ENCODE measurements at regions not wholly inside any gene's neighbourhood (a gene's known extent, or its start where the extent isn't known, plus 50 kb on each side); places are given as distances from the start of the nearest gene placed in this dataset.

DNA sequence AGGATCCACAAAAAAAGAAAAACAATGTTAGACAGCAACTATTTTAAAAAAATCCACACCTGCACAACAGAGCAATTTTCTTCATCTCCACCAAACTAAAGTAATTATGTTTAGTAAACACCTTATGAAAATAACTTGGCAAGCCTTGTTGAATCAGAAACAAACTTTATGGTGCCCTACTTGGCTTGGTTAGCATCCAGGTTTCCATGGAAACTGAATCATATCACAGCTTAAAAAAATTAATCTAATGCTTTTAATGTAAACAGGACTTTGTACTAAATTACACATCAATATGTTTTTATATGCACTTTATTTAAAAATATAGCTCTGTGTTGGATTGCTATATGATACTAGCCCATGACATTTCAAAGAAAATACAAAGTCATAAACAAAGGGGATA lies 1882.4 kb downstream of the SUCLG1 start:
- TF ChIP-seq, protein P1, sequence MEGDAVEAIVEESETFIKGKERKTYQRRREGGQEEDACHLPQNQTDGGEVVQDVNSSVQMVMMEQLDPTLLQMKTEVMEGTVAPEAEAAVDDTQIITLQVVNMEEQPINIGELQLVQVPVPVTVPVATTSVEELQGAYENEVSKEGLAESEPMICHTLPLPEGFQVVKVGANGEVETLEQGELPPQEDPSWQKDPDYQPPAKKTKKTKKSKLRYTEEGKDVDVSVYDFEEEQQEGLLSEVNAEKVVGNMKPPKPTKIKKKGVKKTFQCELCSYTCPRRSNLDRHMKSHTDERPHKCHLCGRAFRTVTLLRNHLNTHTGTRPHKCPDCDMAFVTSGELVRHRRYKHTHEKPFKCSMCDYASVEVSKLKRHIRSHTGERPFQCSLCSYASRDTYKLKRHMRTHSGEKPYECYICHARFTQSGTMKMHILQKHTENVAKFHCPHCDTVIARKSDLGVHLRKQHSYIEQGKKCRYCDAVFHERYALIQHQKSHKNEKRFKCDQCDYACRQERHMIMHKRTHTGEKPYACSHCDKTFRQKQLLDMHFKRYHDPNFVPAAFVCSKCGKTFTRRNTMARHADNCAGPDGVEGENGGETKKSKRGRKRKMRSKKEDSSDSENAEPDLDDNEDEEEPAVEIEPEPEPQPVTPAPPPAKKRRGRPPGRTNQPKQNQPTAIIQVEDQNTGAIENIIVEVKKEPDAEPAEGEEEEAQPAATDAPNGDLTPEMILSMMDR (IDR thresholded peaks at IDR 0.05; ENCODE audit: low read depth, low read length) = no peak
- DNase-seq (ENCODE audit: low read depth in 2 of 2) = no peak
- no peak overlapping the region for H3K4me3 ChIP-seq (replicated peaks in 1 of 2; ENCODE audit: low read depth in 2 of 2, low read length in 2 of 2)

DNA sequence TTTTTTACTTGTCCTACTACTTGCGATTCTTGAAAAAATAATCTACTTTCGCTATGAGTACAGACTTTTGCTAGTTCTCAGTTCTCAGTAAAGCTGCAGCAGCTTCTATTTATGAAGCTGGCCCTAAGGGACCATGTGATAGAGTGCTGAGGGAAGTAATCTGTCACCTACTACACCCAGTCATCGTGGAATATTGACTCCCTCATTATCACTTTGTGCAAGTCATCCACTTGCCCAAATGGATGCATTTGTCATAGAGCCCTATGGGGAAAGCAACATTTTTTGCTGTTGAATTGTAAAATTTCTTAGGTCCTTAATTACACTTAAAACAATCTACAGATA lies 1919.8 kb downstream of the SUCLG1 start:
- TF ChIP-seq, protein P1 (IDR thresholded peaks at IDR 0.05; ENCODE audit: low read depth, low read length) = no peak
- no peak overlapping the region for H3K4me3 ChIP-seq (replicated peaks in 1 of 2; ENCODE audit: low read depth in 2 of 2, low read length in 2 of 2)
- DNase-seq (ENCODE audit: low read depth in 2 of 2) = no peak

DNA sequence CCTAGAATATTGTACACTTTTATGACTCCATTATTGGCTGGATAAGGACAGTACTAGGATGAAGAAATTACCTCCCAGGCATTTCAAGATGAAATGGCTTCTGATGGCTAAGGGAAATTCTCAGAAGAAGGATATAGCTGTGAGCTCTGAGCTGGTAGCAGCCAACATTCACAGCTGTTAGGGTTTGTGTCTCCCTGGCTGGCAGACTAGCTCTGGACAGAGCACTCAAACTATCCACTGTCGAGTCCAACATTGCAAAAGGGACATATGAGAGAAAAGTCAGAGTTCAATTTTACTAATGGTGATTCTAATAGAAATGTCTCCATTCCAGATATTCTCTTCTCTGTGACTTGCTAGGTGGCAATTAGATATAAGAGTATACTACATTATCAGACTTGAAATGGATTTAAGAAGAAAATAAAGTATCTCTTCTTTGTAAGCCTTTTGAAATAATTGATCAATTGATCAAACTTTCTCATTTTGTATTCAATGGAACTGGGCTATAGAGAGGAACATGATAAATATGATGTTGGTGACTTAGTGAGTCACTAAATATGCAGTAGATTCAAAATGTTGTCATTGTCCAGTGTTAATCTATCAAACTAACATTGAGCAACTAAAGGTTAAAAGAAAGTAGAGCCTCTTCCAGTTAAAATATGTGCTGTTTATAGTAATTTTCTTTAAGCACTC lies 1920.3 kb downstream of the SUCLG1 start:
- TF ChIP-seq, protein P1 (IDR thresholded peaks at IDR 0.05; ENCODE audit: low read depth, low read length) = no peak
- no peak overlapping the region for H3K4me3 ChIP-seq (replicated peaks in 1 of 2; ENCODE audit: low read depth in 2 of 2, low read length in 2 of 2)
- DNase-seq (ENCODE audit: low read depth in 2 of 2) = no peak

DNA sequence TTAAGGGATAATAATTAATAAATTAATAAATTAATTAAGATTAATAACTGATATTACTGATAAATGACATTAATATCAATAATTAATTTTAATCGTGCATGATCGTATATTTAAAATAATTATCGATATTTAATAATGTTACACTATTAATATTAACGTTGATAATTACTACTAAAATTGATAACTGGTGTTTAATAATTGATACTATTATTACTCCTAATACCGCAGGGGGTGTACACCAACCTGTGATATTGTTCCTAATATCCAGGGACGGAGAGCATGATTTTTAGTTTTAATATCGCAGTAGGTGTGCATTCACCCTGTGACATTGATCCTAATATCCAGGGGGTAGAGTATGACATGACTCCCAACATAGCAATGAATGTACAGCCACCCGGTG lies 1930.8 kb downstream of the SUCLG1 start:
- no peak for DNase-seq (ENCODE audit: low read depth in 2 of 2)
- TF ChIP-seq, protein P1 (IDR thresholded peaks at IDR 0.05; ENCODE audit: low read depth, low read length) = no peak
- no peak overlapping the region for H3K4me3 ChIP-seq (replicated peaks in 1 of 2; ENCODE audit: low read depth in 2 of 2, low read length in 2 of 2)

DNA sequence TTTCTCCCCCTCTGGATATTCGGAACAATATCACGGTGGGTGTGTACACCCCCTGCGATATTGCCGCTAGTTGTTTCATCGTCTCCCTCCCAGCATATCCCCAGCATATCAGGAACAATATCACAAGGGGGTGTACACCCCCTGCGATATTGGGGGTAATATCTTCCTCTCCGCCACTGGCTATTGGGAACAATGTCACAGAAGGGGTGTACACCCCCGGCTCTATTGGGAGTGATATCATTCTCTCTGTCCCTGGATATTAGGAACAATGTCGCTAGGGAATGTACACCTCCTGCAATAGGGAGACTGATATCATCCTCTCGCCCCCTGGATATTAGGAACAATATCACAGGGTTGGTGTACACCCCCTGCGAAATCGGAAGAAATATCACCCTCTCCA lies 1932.0 kb downstream of the SUCLG1 start:
- no peak for DNase-seq (ENCODE audit: low read depth in 2 of 2)
- TF ChIP-seq, protein P1 (IDR thresholded peaks at IDR 0.05; ENCODE audit: low read depth, low read length) = no peak
- no peak overlapping the region for H3K4me3 ChIP-seq (replicated peaks in 1 of 2; ENCODE audit: low read depth in 2 of 2, low read length in 2 of 2)

DNA sequence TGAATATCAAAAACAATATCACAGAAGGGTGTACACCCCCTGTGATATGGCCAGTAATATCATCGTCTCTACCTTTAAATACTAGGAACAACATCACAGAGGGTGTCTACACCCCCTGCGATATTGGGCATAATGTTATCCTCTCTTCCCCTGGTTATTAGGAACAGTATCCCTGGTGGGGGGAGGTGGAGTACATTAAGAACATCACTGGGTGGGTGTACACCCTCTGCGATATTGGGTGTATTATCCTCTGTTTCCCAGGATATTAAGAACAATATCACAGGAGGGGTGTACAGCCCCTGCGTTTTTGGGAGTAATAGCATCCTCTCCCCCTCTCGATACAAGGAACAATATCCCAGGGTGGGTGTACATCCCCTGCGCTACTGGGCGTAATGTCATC lies 1932.8 kb downstream of the SUCLG1 start:
- no peak for DNase-seq (ENCODE audit: low read depth in 2 of 2)
- TF ChIP-seq, protein P1 (IDR thresholded peaks at IDR 0.05; ENCODE audit: low read depth, low read length) = no peak
- no peak overlapping the region for H3K4me3 ChIP-seq (replicated peaks in 1 of 2; ENCODE audit: low read depth in 2 of 2, low read length in 2 of 2)

DNA sequence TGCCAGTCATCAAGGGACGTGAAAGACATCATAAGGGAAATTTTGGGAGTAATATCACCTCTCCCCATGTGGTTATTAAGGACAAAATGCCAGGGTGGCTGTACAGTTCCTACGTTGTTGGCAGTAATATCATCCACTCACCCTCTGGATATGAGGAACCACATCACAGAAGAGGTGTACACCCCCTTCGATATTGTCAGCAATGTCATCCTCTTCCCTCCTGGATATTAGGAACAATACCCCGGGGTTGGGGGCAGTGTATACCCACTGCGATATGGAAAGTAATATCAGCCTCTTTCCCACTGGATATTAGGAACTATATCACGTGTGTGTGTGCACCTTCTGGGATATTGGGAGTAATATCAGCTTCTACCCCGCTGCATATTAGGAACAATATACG lies 1933.3 kb downstream of the SUCLG1 start:
- no peak for DNase-seq (ENCODE audit: low read depth in 2 of 2)
- TF ChIP-seq, protein P1 (IDR thresholded peaks at IDR 0.05; ENCODE audit: low read depth, low read length) = no peak
- H3K4me3 ChIP-seq (replicated peaks in 1 of 2; ENCODE audit: low read depth in 2 of 2, low read length in 2 of 2) = no peak overlapping the region
